ENCODE measurements at regions not wholly inside any gene's neighbourhood (a gene's known extent, or its start where the extent isn't known, plus 50 kb on each side); places are given as distances from the start of the nearest gene placed in this dataset.
"Not testable (repeated sequence)": the region's sequence is repeated elsewhere in the genome, so short reads cannot be mapped to it uniquely, and the experiment has no call there.

GRCh38 chr4:18751083-18751482 is 729.5 kb upstream of the LCORL start:
- no peak for DNase-seq (ENCODE audit: low read depth)

- no peak for DNase-seq (ENCODE audit: low read depth)
Observed at GRCh38 chr4:18749391-18749790, 727.8 kb upstream of the LCORL start.

GRCh38 chr4:18736551-18736950 is 715.0 kb upstream of the LCORL start:
- DNase-seq (ENCODE audit: low read depth), result no peak

- no peak for DNase-seq (ENCODE audit: low read depth)
Observed at GRCh38 chr4:18735740-18736268, 714.2 kb upstream of the LCORL start.

GRCh38 chr4:18734405-18734804 is 712.9 kb upstream of the LCORL start:
- DNase-seq (ENCODE audit: low read depth), result no peak

- no peak for DNase-seq (ENCODE audit: low read depth)
Observed at GRCh38 chr4:18733961-18734360, 712.4 kb upstream of the LCORL start.

- no peak for DNase-seq (ENCODE audit: low read depth)
Observed at GRCh38 chr4:18722748-18723191, 701.2 kb upstream of the LCORL start.

- no peak for DNase-seq (ENCODE audit: low read depth)
Observed at GRCh38 chr4:18698119-18698883, 676.7 kb upstream of the LCORL start.

GRCh38 chr4:18695733-18696527 is 674.4 kb upstream of the LCORL start:
- DNase-seq (ENCODE audit: low read depth), result no peak

- no peak for DNase-seq (ENCODE audit: low read depth)
Observed at GRCh38 chr4:18691431-18692200, 670.1 kb upstream of the LCORL start.

- no peak for DNase-seq (ENCODE audit: low read depth)
Observed at GRCh38 chr4:18690291-18690955, 668.9 kb upstream of the LCORL start.

- peak; percentile 39 for DNase-seq (ENCODE audit: low read depth)
Observed at GRCh38 chr4:18689308-18690115, 668.0 kb upstream of the LCORL start.

GRCh38 chr4:18688351-18688750 is 666.8 kb upstream of the LCORL start:
- not testable (repeated sequence) for DNase-seq (ENCODE audit: low read depth)

GRCh38 chr4:18686338-18687037 is 664.9 kb upstream of the LCORL start:
- DNase-seq (ENCODE audit: low read depth), result no peak

- no peak for DNase-seq (ENCODE audit: low read depth)
Observed at GRCh38 chr4:18684932-18685331, 663.4 kb upstream of the LCORL start.

GRCh38 chr4:18676526-18676915 is 655.0 kb upstream of the LCORL start:
- DNase-seq (ENCODE audit: low read depth), result no peak

GRCh38 chr4:18675586-18676525 is 654.3 kb upstream of the LCORL start:
- no peak for DNase-seq (ENCODE audit: low read depth)

GRCh38 chr4:18670034-18670433 is 648.5 kb upstream of the LCORL start:
- no peak for DNase-seq (ENCODE audit: low read depth)

- DNase-seq (ENCODE audit: low read depth), result no peak
Observed at GRCh38 chr4:18669390-18669789, 647.8 kb upstream of the LCORL start.
